ENCODE measurements at regions not wholly inside any gene's neighbourhood (a gene's known extent, or its start where the extent isn't known, plus 50 kb on each side); places are given as distances from the start of the nearest gene placed in this dataset.

DNA sequence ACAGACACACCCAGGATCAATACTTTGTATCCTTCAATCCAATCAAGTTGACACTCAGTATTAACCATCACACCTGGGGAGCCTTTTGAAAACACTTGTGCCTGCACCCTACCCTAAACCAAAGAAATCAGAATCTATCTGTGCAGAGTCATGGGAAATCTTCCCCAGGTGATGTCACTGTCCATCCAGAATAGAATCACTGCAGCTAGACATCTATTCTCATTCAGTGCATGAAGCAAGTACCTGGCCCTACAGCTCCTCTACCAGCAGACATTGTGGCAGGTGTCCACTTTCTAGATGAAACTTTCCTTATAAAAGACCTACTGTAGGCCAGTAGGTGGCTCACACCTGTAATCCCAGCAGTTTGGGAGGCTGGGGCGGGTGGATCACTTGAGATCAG, 262.4 kb upstream of the MARCKS start:
- no peak overlapping the region for H3K9ac ChIP-seq (ENCODE audit: low read length)
- no peaks in the 10 kb centered on the region for H3K4me1 ChIP-seq (ENCODE audit: low read length)
- no peaks in the 10 kb centered on the region for H4K20me1 ChIP-seq (ENCODE audit: insufficient read depth, low read length)
- H3K27me3 ChIP-seq (replicated peaks; ENCODE audit: insufficient read depth, low read length) = no peaks in the 10 kb centered on the region
- H3K9me3 ChIP-seq (replicated peaks; ENCODE audit: insufficient read depth, low read length) = no peaks in the 10 kb centered on the region
- no peak overlapping the region for H2AFZ ChIP-seq (ENCODE audit: low read length)
- DNase-seq = no peak
- no peak overlapping the region for H3K4me3 ChIP-seq (ENCODE audit: low read length)
- no peak overlapping the region for H3K27ac ChIP-seq (ENCODE audit: low read length)
- H3K36me3 ChIP-seq (replicated peaks; ENCODE audit: insufficient read depth, low read length) = no peaks in the 10 kb centered on the region
- no peak for TF ChIP-seq EZH2phosphoT487 (IDR thresholded peaks at IDR 0.05; ENCODE audit: low read length)
- TF ChIP-seq EZH2 (optimal IDR thresholded peaks at IDR 0.05; ENCODE audit: low read depth, low read length) = no peak
- TF ChIP-seq, protein P1, sequence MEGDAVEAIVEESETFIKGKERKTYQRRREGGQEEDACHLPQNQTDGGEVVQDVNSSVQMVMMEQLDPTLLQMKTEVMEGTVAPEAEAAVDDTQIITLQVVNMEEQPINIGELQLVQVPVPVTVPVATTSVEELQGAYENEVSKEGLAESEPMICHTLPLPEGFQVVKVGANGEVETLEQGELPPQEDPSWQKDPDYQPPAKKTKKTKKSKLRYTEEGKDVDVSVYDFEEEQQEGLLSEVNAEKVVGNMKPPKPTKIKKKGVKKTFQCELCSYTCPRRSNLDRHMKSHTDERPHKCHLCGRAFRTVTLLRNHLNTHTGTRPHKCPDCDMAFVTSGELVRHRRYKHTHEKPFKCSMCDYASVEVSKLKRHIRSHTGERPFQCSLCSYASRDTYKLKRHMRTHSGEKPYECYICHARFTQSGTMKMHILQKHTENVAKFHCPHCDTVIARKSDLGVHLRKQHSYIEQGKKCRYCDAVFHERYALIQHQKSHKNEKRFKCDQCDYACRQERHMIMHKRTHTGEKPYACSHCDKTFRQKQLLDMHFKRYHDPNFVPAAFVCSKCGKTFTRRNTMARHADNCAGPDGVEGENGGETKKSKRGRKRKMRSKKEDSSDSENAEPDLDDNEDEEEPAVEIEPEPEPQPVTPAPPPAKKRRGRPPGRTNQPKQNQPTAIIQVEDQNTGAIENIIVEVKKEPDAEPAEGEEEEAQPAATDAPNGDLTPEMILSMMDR (IDR thresholded peaks at IDR 0.05; ENCODE audit: low read length) = no peak
- H3F3A ChIP-seq (ENCODE audit: insufficient read depth, low read length) = no peaks in the 10 kb centered on the region
- no peak overlapping the region for H3K4me2 ChIP-seq (ENCODE audit: low read depth, low read length)
- H3K79me2 ChIP-seq (ENCODE audit: low read length) = no peaks in the 10 kb centered on the region
- H3K9me2 ChIP-seq (replicated peaks; ENCODE audit: insufficient read depth, low read length) = no peaks in the 10 kb centered on the region

DNA sequence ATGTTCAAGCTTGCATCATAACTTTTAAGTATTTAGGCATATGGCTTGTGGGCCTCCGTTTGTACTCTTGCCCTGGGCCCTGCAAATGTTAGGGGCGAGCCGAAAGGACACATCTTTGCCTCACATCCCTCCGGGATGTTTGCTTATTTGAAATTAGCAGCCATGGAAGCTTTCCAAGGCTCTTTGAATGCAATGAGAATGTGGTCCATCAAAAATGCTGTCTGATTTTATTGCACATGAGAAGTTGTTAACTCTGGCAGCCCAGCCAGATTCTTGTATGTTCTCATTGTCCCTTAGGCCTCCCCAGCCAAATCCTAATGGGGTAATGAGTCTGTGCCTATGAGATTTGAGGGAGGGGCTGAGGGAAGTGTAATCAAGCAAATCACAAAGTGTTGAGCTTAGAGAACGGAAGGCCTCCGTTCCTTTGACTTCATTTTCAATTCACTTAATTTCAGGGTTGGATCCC, 261.2 kb upstream of the MARCKS start:
- H3K4me1 ChIP-seq (ENCODE audit: low read length) = no peaks in the 10 kb centered on the region
- H3K4me2 ChIP-seq (ENCODE audit: low read depth, low read length) = no peak overlapping the region
- H4K20me1 ChIP-seq (ENCODE audit: insufficient read depth, low read length) = no peaks in the 10 kb centered on the region
- no peaks in the 10 kb centered on the region for H3K79me2 ChIP-seq (ENCODE audit: low read length)
- no peak overlapping the region for H3K27ac ChIP-seq (ENCODE audit: low read length)
- no peak overlapping the region for H3K9ac ChIP-seq (ENCODE audit: low read length)
- no peaks in the 10 kb centered on the region for H3K9me3 ChIP-seq (replicated peaks; ENCODE audit: insufficient read depth, low read length)
- H3K4me3 ChIP-seq (ENCODE audit: low read length) = no peak overlapping the region
- H3K36me3 ChIP-seq (replicated peaks; ENCODE audit: insufficient read depth, low read length) = no peaks in the 10 kb centered on the region
- no peak overlapping the region for H2AFZ ChIP-seq (ENCODE audit: low read length)
- DNase-seq = no peak
- TF ChIP-seq, protein P1 (IDR thresholded peaks at IDR 0.05; ENCODE audit: low read length) = no peak
- no peak for TF ChIP-seq EZH2 (optimal IDR thresholded peaks at IDR 0.05; ENCODE audit: low read depth, low read length)
- TF ChIP-seq EZH2phosphoT487 (IDR thresholded peaks at IDR 0.05; ENCODE audit: low read length) = no peak
- no peaks in the 10 kb centered on the region for H3K27me3 ChIP-seq (replicated peaks; ENCODE audit: insufficient read depth, low read length)
- H3K9me2 ChIP-seq (replicated peaks; ENCODE audit: insufficient read depth, low read length) = no peaks in the 10 kb centered on the region
- no peaks in the 10 kb centered on the region for H3F3A ChIP-seq (ENCODE audit: insufficient read depth, low read length)

DNA sequence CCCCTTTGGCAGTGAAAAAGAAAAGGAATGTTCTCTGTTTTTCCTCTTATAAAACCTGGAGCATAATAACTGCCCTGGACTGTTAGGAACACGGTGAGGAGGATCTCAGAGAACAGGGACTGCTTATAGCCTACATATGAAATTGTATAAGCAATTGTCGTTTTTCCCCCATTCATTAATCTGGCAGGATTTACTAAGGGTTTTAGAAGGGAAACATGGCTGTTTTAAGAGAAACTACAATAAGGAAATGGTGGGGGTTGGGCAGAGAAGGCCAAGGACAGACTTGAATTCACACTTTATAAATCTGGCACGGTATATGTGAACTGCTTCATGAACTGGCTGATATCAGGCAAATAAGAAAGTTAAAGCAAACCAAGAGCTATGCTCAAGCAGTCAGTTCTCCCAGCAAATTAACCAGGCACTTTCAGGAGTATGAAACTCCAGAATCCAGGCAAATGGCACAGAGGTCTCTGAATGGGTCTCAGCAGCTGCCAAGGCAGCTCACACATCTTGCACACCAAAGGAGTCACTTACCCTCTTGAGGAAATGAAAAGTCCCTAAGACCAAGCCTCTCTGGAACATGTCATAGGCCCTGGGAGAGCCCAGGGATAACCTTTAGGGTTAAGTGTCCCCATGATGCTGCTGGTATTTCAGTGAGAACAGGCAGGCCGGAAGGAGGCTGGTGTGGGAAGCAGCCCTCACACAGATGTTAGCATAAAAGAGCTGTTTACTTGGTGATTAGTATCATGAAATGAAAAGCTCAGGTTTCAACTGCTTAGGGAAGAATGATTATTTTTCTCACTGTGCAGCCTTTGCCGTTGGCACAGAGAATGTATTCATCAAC, 260.5 kb upstream of the MARCKS start:
- Histone ChIP-seq H3K36me3 (replicated peaks; ENCODE audit: insufficient read depth, low read length) (no peaks in the 10 kb centered on the region), H3K27ac (ENCODE audit: low read length) (no peak overlapping the region), H3K9me2 (replicated peaks; ENCODE audit: insufficient read depth, low read length) (no peaks in the 10 kb centered on the region), H3K4me2 (ENCODE audit: low read depth, low read length) (no peak overlapping the region), H3F3A (ENCODE audit: insufficient read depth, low read length) (no peaks in the 10 kb centered on the region), H3K4me1 (ENCODE audit: low read length) (no peaks in the 10 kb centered on the region), H3K9me3 (replicated peaks; ENCODE audit: insufficient read depth, low read length) (no peaks in the 10 kb centered on the region), H3K9ac (ENCODE audit: low read length) (no peak overlapping the region), H3K27me3 (replicated peaks; ENCODE audit: insufficient read depth, low read length) (no peaks in the 10 kb centered on the region), H2AFZ (ENCODE audit: low read length) (no peak overlapping the region), H3K79me2 (ENCODE audit: low read length) (no peaks in the 10 kb centered on the region), H3K4me3 (ENCODE audit: low read length) (no peak overlapping the region), H4K20me1 (ENCODE audit: insufficient read depth, low read length) (no peaks in the 10 kb centered on the region)
- DNase-seq = no peak
- no peak for TF ChIP-seq EZH2 (optimal IDR thresholded peaks at IDR 0.05; ENCODE audit: low read depth, low read length)
- TF ChIP-seq, protein P1 (IDR thresholded peaks at IDR 0.05; ENCODE audit: low read length) = no peak
- TF ChIP-seq EZH2phosphoT487 (IDR thresholded peaks at IDR 0.05; ENCODE audit: low read length) = no peak

Data from MM.1S (cell line).